ENCODE measurements at regions not wholly inside any gene's neighbourhood (a gene's known extent, or its start where the extent isn't known, plus 50 kb on each side); places are given as distances from the start of the nearest gene placed in this dataset.
A peak's percentile ranks its signal among the peaks of the same experiment; 100 is the strongest.

DNA sequence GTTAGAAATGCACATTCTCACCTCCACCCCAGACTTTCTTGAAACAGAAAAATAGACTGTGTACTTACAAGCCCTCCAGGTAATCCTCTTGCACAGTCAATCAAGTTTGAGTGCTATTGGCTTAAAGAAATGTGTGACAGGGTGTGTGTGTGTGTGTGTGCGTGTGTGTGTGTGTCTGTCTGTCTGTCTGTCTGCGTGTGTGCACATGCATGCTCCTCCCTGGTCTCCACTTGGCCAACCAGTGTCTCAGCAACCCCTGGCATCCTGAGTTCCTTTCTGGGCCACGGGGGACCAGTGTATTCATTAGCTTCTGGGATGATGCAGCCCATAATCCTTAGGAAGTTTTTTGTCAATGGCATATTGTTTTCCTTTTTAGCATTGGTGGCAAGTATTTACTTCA, 128.8 kb upstream of the IL12A start:
- peak overlapping the region; percentile 17 for H3K4me3 ChIP-seq
- intact Hi-C loops (cut with micrococcal nuclease) = no loop called here
- H3K9me3 ChIP-seq (replicated peaks) = no peaks in the 10 kb centered on the region
- H3K4me1 ChIP-seq = peaks cover 98% of the 10 kb centered on the region
- H3K27ac ChIP-seq (replicated peaks) = peak overlapping the region; percentile 93
- no peaks in the 10 kb centered on the region for H3K27me3 ChIP-seq (ENCODE audit: low read depth)
- TF ChIP-seq, protein P1, sequence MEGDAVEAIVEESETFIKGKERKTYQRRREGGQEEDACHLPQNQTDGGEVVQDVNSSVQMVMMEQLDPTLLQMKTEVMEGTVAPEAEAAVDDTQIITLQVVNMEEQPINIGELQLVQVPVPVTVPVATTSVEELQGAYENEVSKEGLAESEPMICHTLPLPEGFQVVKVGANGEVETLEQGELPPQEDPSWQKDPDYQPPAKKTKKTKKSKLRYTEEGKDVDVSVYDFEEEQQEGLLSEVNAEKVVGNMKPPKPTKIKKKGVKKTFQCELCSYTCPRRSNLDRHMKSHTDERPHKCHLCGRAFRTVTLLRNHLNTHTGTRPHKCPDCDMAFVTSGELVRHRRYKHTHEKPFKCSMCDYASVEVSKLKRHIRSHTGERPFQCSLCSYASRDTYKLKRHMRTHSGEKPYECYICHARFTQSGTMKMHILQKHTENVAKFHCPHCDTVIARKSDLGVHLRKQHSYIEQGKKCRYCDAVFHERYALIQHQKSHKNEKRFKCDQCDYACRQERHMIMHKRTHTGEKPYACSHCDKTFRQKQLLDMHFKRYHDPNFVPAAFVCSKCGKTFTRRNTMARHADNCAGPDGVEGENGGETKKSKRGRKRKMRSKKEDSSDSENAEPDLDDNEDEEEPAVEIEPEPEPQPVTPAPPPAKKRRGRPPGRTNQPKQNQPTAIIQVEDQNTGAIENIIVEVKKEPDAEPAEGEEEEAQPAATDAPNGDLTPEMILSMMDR (IDR thresholded peaks at IDR 0.05; ENCODE audit: borderline replicate concordance) = no peak
- H3K36me3 ChIP-seq = no peaks in the 10 kb centered on the region
- no peak for DNase-seq

DNA sequence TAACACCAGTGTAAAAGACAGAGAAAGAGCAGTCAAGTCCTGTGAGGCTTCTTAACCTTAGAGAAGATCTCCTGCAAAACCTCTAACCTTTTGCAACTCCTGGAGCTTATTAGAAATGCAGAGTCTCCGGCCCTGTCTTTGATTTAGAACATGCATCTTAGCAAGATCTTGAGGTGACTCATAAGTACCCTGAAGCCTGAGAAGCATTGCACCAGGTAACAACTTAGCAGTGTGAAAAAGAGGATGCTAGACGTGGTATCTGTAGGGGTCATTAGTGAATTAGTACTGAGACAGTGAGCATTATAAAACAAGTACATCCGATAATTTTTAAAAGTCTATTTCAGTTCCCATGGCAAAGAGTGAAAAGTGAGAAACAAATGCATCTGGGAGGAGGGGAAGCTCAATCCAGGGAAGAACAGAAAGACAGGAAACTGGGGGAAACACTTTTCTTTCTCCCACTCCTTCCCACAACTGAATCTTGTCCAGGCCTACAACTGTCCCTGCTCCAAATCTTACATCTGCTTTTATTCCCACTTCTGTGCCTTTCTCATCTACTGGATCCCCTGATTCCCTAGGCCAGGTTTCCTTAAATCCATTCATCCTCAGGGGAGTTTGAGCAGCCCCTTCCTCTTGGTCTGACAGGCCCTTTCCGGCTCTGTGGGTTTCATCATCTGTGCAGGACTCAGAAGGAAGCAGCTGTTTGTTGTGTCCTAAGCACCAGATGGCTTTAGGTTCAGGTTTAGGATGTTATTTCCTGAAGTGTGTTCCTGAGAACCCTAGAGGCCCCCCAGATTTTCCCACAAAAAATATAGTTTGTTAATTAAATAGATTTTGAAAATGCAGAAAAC, 128.1 kb upstream of the IL12A start:
- intact Hi-C loops (cut with micrococcal nuclease) = no loop called here
- H3K27me3 ChIP-seq (ENCODE audit: low read depth) = no peaks in the 10 kb centered on the region
- H3K9me3 ChIP-seq (replicated peaks) = no peaks in the 10 kb centered on the region
- H3K36me3 ChIP-seq = no peaks in the 10 kb centered on the region
- H3K27ac ChIP-seq (replicated peaks) = peak overlapping the region; percentile 93
- TF ChIP-seq, protein P1 (IDR thresholded peaks at IDR 0.05; ENCODE audit: borderline replicate concordance) = no peak
- H3K4me1 ChIP-seq = peaks cover 98% of the 10 kb centered on the region
- no peak for DNase-seq
- peak overlapping the region; percentile 17 for H3K4me3 ChIP-seq

DNA sequence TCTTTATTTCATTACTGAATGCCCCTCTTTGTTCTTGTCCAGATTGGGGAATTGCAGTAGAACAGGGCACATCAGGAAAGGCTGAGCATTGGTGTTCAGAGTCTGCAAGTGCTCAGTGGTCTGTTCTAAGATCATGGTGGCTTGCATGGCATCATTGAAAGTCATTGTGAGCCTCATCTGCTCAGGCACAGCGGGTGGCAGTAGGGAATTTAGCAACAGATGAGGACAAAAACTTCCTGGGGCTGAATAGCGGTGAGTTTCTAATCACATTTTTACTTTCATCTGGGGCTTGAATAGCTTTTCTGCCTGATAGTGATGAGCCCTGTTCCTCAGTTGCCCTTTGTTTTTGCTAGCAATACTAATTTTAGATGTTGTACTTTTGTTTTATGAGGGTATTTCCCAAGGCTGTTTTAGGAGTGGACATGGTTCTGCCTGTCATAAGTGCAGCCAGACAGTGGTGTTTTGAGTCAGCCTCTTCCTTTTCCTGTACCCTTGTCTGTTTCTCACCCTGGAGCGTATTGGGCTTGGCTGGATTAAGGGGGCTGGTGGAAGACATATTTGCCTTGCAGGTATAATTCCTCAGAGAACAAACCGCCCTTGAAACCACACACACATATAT, 127.2 kb upstream of the IL12A start:
- H3K36me3 ChIP-seq = no peaks in the 10 kb centered on the region
- peak overlapping the region; percentile 93 for H3K27ac ChIP-seq (replicated peaks)
- H3K27me3 ChIP-seq (ENCODE audit: low read depth) = no peaks in the 10 kb centered on the region
- no peak for DNase-seq
- intact Hi-C loops (cut with micrococcal nuclease) = no loop called here
- no peak overlapping the region for H3K4me3 ChIP-seq
- TF ChIP-seq, protein P1 (IDR thresholded peaks at IDR 0.05; ENCODE audit: borderline replicate concordance) = no peak
- H3K4me1 ChIP-seq = peaks cover 98% of the 10 kb centered on the region
- H3K9me3 ChIP-seq (replicated peaks) = no peaks in the 10 kb centered on the region

DNA sequence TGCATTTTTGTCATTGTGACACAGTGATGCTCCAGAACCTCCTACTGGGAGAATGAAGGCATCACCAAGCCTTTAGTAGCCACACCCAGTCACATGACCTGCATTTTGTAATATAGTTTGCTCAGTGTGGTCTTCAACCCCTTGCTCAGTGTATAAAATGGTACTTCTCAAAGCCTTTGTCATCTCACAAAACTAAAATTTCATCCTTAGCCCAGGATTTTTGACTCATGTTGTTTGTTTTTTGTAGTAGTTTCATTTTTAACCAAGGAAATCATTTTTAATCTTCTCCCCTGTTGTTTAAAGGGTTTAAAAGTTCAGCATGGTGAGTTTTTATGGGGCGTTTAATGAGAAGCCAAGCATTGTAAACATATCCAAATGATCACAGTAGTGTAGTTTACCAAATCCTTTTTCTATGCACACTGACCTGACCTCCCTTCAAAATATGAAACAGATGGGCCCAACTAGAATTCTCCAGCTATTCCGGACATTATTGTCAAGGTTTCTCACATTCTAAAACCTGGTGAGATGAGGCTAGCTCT, 123.5 kb upstream of the IL12A start:
- Histone ChIP-seq H3K4me3 (no peak overlapping the region), H3K4me1 (peaks cover 85% of the 10 kb centered on the region), H3K36me3 (peaks cover 9% of the 10 kb centered on the region), H3K27me3 (ENCODE audit: low read depth) (no peaks in the 10 kb centered on the region), H3K27ac (replicated peaks) (peak overlapping the region; percentile 60), H3K9me3 (replicated peaks) (peaks cover 7% of the 10 kb centered on the region)
- TF ChIP-seq, protein P1 (IDR thresholded peaks at IDR 0.05; ENCODE audit: borderline replicate concordance) = no peak
- DNase-seq = no peak
- intact Hi-C loops (cut with micrococcal nuclease) = no loop called here

DNA sequence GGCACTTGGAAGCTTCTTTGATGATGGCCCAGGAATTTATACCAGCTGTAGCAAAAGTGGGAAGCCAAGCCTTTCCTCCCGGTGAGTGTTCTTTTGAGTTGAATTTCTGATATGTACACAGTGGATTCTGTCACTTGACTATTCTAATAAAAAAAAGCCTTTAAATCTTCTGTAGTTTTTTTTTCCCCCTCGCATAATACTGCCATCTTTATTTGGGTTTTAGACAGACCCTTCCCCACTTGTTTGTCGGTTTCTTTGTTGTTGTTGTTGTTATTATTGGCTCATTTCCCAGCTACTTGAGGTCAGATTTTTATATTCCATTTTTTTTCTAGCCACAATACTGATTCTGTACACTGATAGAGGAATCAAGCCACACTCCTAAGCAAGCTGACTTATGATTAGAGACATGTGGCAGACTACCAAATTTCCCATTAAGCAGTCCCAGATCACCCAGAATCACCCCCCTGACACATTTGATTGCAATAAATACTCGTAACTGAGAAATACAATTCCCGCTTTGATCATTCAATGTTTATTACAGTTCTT, 122.4 kb upstream of the IL12A start:
- peaks cover 12% of the 10 kb centered on the region for H3K36me3 ChIP-seq
- no peak overlapping the region for H3K4me3 ChIP-seq
- peaks cover 78% of the 10 kb centered on the region for H3K4me1 ChIP-seq
- H3K27ac ChIP-seq (replicated peaks) = peak overlapping the region; percentile 60
- H3K9me3 ChIP-seq (replicated peaks) = peaks cover 8% of the 10 kb centered on the region
- intact Hi-C loops (cut with micrococcal nuclease) = no loop called here
- no peaks in the 10 kb centered on the region for H3K27me3 ChIP-seq (ENCODE audit: low read depth)
- no peak for DNase-seq
- TF ChIP-seq, protein P1 (IDR thresholded peaks at IDR 0.05; ENCODE audit: borderline replicate concordance) = no peak
